ENCODE measurements at regions not wholly inside any gene's neighbourhood (a gene's known extent, or its start where the extent isn't known, plus 50 kb on each side); places are given as distances from the start of the nearest gene placed in this dataset.

DNA sequence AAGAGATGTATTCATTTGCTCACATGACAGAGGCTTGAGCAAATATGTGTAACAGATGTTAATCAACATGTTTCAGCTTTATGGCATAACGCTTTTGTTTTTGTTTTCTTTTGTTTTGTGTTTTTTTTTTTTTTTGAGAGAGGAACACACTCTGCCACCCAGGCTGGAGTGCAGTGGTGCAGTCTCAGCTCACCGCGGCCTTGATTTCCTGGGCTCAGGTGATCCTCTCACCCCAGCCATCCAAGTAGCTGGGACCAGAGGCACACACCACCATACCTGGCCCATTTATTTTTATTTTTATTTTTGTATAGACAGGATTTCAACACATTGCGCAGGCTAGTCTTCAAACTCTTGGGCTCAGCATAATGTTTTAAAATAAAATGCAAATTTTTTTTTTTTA lies 1504.4 kb upstream of the CADM2 start:
- TF ChIP-seq, protein P1, sequence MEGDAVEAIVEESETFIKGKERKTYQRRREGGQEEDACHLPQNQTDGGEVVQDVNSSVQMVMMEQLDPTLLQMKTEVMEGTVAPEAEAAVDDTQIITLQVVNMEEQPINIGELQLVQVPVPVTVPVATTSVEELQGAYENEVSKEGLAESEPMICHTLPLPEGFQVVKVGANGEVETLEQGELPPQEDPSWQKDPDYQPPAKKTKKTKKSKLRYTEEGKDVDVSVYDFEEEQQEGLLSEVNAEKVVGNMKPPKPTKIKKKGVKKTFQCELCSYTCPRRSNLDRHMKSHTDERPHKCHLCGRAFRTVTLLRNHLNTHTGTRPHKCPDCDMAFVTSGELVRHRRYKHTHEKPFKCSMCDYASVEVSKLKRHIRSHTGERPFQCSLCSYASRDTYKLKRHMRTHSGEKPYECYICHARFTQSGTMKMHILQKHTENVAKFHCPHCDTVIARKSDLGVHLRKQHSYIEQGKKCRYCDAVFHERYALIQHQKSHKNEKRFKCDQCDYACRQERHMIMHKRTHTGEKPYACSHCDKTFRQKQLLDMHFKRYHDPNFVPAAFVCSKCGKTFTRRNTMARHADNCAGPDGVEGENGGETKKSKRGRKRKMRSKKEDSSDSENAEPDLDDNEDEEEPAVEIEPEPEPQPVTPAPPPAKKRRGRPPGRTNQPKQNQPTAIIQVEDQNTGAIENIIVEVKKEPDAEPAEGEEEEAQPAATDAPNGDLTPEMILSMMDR (IDR thresholded peaks at IDR 0.05; ENCODE audit: low read length): no peak
- TF ChIP-seq EZH2 (optimal IDR thresholded peaks at IDR 0.05; ENCODE audit: low read depth, low read length): no peak
